ENCODE measurements at regions not wholly inside any gene's neighbourhood (a gene's known extent, or its start where the extent isn't known, plus 50 kb on each side); places are given as distances from the start of the nearest gene placed in this dataset.

DNA sequence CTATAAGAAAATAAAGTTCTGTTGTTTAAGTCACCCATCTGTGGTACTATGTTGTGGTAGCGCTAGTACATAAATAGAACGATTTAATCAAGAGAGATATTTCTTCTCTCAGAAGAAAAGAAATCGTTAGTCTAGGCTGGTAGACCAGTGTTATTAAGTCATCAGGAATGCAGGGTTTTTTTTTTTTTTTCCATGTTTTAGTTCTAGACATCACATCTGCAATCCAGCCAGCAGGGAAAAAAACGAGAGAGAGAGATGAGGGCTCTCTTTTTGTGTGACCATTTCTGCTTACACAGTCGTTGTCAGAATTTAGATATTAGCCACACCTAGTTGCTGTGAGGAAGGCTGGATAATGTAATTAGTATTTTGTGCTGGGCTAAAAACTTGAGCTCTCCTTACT lies 417.4 kb downstream of the TMA16 start:
- DNase-seq (ENCODE audit: low spot score): no peak
- TF ChIP-seq, protein P1, sequence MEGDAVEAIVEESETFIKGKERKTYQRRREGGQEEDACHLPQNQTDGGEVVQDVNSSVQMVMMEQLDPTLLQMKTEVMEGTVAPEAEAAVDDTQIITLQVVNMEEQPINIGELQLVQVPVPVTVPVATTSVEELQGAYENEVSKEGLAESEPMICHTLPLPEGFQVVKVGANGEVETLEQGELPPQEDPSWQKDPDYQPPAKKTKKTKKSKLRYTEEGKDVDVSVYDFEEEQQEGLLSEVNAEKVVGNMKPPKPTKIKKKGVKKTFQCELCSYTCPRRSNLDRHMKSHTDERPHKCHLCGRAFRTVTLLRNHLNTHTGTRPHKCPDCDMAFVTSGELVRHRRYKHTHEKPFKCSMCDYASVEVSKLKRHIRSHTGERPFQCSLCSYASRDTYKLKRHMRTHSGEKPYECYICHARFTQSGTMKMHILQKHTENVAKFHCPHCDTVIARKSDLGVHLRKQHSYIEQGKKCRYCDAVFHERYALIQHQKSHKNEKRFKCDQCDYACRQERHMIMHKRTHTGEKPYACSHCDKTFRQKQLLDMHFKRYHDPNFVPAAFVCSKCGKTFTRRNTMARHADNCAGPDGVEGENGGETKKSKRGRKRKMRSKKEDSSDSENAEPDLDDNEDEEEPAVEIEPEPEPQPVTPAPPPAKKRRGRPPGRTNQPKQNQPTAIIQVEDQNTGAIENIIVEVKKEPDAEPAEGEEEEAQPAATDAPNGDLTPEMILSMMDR (IDR thresholded peaks at IDR 0.05; ENCODE audit: extremely low read depth, missing control alignments): no peak

DNA sequence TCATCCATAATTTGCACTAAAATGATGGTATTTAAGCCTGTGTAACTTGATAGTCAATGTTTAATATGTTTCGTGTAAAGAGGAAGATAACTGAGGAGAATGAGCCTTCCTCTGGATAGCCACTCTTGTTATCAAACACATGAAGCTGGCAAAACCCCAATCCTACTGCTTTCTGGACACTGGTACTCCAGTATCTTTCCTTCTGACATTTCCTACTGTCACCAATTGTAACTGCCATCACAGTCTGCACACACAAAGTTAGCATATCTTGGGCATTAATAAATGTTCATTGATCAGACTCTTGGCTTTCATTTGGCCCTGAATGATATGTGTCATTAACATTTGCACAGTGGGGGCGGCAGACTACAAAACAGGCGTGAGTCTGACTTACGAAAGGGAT lies 419.1 kb downstream of the TMA16 start:
- DNase-seq (ENCODE audit: low spot score): no peak
- TF ChIP-seq, protein P1 (IDR thresholded peaks at IDR 0.05; ENCODE audit: extremely low read depth, missing control alignments): no peak

DNA sequence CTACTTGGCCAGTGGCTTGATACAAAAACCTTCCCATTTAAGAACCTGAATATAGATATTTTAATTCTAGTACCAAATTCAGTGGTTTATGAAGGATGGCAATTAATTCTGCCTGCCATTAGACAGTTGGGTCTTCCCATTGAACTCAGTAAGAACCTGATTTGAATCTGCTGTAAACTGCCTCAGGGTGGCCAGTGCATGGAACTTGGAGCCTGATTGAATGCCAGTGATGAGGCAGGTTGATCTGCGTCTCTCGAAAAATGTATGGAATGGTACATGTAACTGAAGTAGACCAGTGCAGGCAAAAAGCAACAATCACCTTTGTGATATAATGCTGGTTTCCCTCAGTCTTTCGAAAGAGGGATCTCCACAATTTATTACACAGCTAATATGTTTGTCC lies 421.4 kb downstream of the TMA16 start:
- no peak for DNase-seq (ENCODE audit: low spot score)
- TF ChIP-seq, protein P1 (IDR thresholded peaks at IDR 0.05; ENCODE audit: extremely low read depth, missing control alignments): no peak

DNA sequence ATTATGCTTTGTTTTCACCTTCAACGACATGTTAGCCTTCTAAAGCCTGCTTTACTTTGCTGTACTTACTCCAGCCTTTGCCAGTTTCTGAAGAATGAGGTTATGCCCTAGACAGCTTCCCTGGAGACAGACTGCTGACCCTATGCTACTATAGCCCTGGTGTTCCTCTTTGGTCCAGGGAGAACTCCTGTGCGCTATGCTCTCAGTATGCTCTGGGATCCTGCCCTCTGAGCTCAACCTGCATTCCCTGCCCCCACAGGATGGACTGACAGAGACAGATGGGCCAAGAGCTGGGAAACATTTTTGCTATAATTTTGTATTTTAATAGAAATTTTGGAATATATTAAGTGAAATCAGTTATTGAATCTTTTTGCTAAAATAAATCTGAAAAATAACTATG lies 425.9 kb downstream of the TMA16 start:
- TF ChIP-seq, protein P1 (IDR thresholded peaks at IDR 0.05; ENCODE audit: extremely low read depth, missing control alignments): no peak
- DNase-seq (ENCODE audit: low spot score): no peak

DNA sequence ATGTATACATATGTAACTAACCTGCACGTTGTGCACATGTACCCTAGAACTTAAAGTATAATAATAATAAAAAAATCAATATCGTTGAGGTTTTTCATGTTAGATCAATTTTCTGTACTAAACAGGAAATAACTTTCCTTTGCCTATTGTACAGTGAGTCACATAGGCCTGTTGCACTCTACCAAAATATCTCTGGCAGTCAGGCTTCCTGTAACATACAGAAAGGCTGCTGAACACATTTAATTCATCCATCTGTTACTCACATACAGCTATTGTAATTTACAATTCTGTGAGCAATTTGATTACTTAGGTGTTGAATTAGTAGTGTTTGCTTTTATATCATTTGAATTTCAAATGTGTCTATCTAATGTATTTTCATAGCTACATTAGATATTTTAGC lies 427.8 kb downstream of the TMA16 start:
- TF ChIP-seq, protein P1 (IDR thresholded peaks at IDR 0.05; ENCODE audit: extremely low read depth, missing control alignments): no peak
- DNase-seq (ENCODE audit: low spot score): no peak

DNA sequence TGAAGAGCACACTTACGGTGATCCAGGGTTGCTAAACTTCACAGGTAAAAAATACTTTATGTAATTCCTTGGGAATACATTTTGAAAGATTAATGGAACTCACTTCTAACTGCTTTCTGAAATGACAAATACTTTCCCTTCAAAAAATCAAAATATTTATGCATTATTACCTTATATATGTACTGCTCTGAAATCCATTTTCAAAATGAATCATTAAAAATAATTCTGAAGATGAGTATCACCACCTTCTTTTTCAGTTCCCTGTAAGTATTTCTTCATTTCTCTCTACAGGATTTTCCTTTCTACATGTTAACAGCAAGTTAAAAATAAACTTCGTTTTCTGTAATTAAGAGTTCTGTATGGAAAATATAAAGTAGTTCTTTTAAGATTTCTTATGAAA lies 428.6 kb downstream of the TMA16 start:
- no peak for DNase-seq (ENCODE audit: low spot score)
- TF ChIP-seq, protein P1 (IDR thresholded peaks at IDR 0.05; ENCODE audit: extremely low read depth, missing control alignments): no peak

DNA sequence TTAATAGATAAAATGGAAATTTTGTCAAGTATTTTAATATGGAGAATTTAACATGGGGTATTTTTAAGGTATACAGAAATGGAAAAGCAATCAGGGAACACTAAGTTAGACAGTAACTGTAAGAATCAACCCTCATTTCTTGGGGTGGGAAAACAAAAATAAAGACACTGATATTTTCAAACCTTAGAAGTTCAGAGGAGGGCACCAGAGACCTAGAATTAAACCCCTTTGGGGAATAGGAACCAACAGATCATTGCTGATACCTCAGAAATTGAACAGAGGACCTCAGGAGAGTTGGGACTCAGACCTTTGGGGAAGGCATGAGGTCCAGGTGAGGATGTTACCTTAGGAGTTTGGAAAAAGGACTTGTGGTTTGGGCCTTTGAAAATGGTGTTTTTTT lies 435.6 kb downstream of the TMA16 start:
- TF ChIP-seq, protein P1 (IDR thresholded peaks at IDR 0.05; ENCODE audit: extremely low read depth, missing control alignments): no peak
- no peak for DNase-seq (ENCODE audit: low spot score)
